ENCODE measurements at regions not wholly inside any gene's neighbourhood (a gene's known extent, or its start where the extent isn't known, plus 50 kb on each side); places are given as distances from the start of the nearest gene placed in this dataset.

- CTCF ChIA-PET (ENCODE audit: partially characterized antibody) = interaction anchor here (0.6 kb wide), 1 partner anchor 74 kb away, joined by 3 read pairs; no protein-coding TSS in a partner anchor
- no peak overlapping the region for H3K27ac ChIP-seq (ENCODE audit: low read depth, low read length)
- TF ChIP-seq GTF2F1 (IDR thresholded peaks at IDR 0.05; ENCODE audit: borderline replicate concordance, low read depth, low read length) (no peak), NRF1 (IDR thresholded peaks at IDR 0.05; ENCODE audit: low read depth, low read length) (no peak), CHD2 (IDR thresholded peaks at IDR 0.05; ENCODE audit: low read length) (no peak), BRCA1 (IDR thresholded peaks at IDR 0.05; ENCODE audit: low read depth, low read length) (no peak), USF2 (IDR thresholded peaks at IDR 0.05; ENCODE audit: low read length) (no peak), YY1 (IDR thresholded peaks at IDR 0.05; ENCODE audit: low read depth, low read length) (no peak), RXRA (IDR thresholded peaks at IDR 0.05; ENCODE audit: insufficient read depth, low read depth, low read length) (no peak), SIX5 (IDR thresholded peaks at IDR 0.05; ENCODE audit: low read depth, low read length) (no peak)
- H3K27me3 ChIP-seq (replicated peaks in 1 of 4; ENCODE audit: control insufficient read depth in 3 of 4, extremely low read depth in 1 of 4, insufficient read depth in 3 of 4, low read length in 3 of 4) = no peaks in the 10 kb centered on the region
- no peaks in the 10 kb centered on the region for H3K23me2 ChIP-seq (ENCODE audit: low read depth, low read length)
- H3K79me2 ChIP-seq (ENCODE audit: control insufficient read depth in 1 of 2, insufficient read depth in 2 of 2, low read length in 2 of 2) = no peaks in the 10 kb centered on the region
- no peak overlapping the region for H4K5ac ChIP-seq (ENCODE audit: insufficient read length, low read depth, low read length)
- H3K14ac ChIP-seq (ENCODE audit: insufficient read length) = no peak overlapping the region
- no peaks in the 10 kb centered on the region for H3K4me1 ChIP-seq (replicated peaks in 1 of 4; ENCODE audit: control insufficient read depth in 3 of 4, insufficient read depth in 4 of 4, low read length in 3 of 4)
- H3K23ac ChIP-seq (ENCODE audit: insufficient read length) = no peak overlapping the region
- no peak overlapping the region for H2AK5ac ChIP-seq (ENCODE audit: low read depth, low read length)
- no peak overlapping the region for H4K8ac ChIP-seq (ENCODE audit: extremely low read depth, insufficient read depth, low read length)
- POLR2A ChIA-PET (ENCODE audit: partially characterized antibody) = no interaction called here
- H3K36me3 ChIP-seq (ENCODE audit: control insufficient read depth in 2 of 4, insufficient read depth in 4 of 4, low read length in 3 of 4) = no peaks in the 10 kb centered on the region
- no peak overlapping the region for H2AFZ ChIP-seq (ENCODE audit: low read length)
- FAIRE-seq (no peak), DNase-seq (ENCODE audit: low read depth in 1 of 2, low spot score in 2 of 2) (no peak)
- H4K91ac ChIP-seq (replicated peaks; ENCODE audit: insufficient read length, low read length) = no peak overlapping the region
- H2BK120ac ChIP-seq (replicated peaks; ENCODE audit: low read depth, low read length) = no peak overlapping the region
- H3K4me3 ChIP-seq (ENCODE audit: extremely low read depth in 1 of 4, insufficient read depth in 2 of 4, low read depth in 3 of 4, low read length in 4 of 4) = no peak overlapping the region
- no peak overlapping the region for H3K4me2 ChIP-seq (ENCODE audit: insufficient read depth in 1 of 2, low read depth in 2 of 2, low read length in 2 of 2)
- no peak overlapping the region for H2BK20ac ChIP-seq (ENCODE audit: low read length)
- no peak overlapping the region for H3K9ac ChIP-seq (replicated peaks in 1 of 4; ENCODE audit: extremely low read depth in 1 of 4, low read depth in 3 of 4, low read length in 3 of 4)
- 96% methylated on average over 3 of the region's 3 CpGs; no CpG with 5 or more reads in 1 of the 2 experiments for WGBS, 2 experiments (ENCODE audit: extremely low coverage in 1 of 2, insufficient coverage in 1 of 2, insufficient read length in 1 of 2, insufficient replicate concordance in 2 of 2, low coverage in 1 of 2, low lambda C conversion rate in 2 of 2, missing lambda C conversion rate in 1 of 2)
- no peak overlapping the region for H2BK12ac ChIP-seq (ENCODE audit: low read depth, low read length)
- no peak overlapping the region for H3K4ac ChIP-seq (replicated peaks; ENCODE audit: insufficient read length, low read depth, low read length)
- no peaks in the 10 kb centered on the region for H4K20me1 ChIP-seq (replicated peaks in 1 of 2; ENCODE audit: control insufficient read depth in 1 of 2, insufficient read depth in 2 of 2, low read length in 2 of 2)
- peaks cover 15 to 21% of the 10 kb centered on the region in 2 experiments for H3K9me3 ChIP-seq (ENCODE audit: insufficient read depth in 2 of 2, low read depth in 1 of 2, low read length in 1 of 2)
- H2BK5ac ChIP-seq (ENCODE audit: low read depth, low read length) = no peak overlapping the region
- H3K56ac ChIP-seq (replicated peaks; ENCODE audit: insufficient read length, low read depth, low read length) = no peak overlapping the region
- no peaks in the 10 kb centered on the region for H3K79me1 ChIP-seq (ENCODE audit: low read depth, low read length)
- H3K18ac ChIP-seq (ENCODE audit: extremely low read depth, low read length) = no peak overlapping the region
- H2BK15ac ChIP-seq (ENCODE audit: low read length) = no peak overlapping the region
Observed at GRCh38 chr5:175765858-175766257, 105.5 kb upstream of the CPLX2 start.
